GM12878 (cell line): ENCODE measurements at regions not wholly inside any gene's neighbourhood (a gene's known extent, or its start where the extent isn't known, plus 50 kb on each side); places are given as distances from the start of the nearest gene placed in this dataset.

Source experiments
- ATAC-seq: fragments of 200-7000 bp; cut with Tn5 transposase; 3 replicates; pipeline ENCODE4 v1.9.1; 2020; ENCODE audit warnings: mild to moderate bottlenecking, moderate library complexity
- BruUV-seq: library from RNA; stranded (reverse); fragments of 400-500 nt; replicated peaks from 2 replicates; lab custom pipeline; 2021; lab: Mats Ljungman, UMichigan
- CTCF ChIA-PET: fragments of 300-600 bp; sonication (Branson Sonifier 250); formaldehyde crosslinking; extraction: SDS; loops from one replicate; lab custom pipeline; 2021; ENCODE audit warnings: inconsistent platforms; lab: Yijun Ruan, JAX
- POLR2A ChIA-PET: fragments of 350-600 bp; formaldehyde crosslinking; extraction: SDS; loops from one replicate; lab custom pipeline; 2021; ENCODE audit warnings: inconsistent platforms; lab: Charles Lee
- RAD21 ChIA-PET: fragments of 300-600 bp; sonication (Branson Sonifier 250); formaldehyde crosslinking; loops from one replicate; lab custom pipeline; 2023; ENCODE audit warnings: antibody characterized with exemption; ENCODE audit not compliant: unreplicated experiment; lab: Charles Lee
- SMC1A ChIA-PET: fragments of 300-600 bp; sonication (Branson Sonifier 250); formaldehyde crosslinking; loops from one replicate; lab custom pipeline; 2023; ENCODE audit not compliant: unreplicated experiment, uncharacterized antibody; lab: Charles Lee
- DNase-seq: peaks from one replicate; pipeline ENCODE4 v3.0.0-alpha.2; 2011; ENCODE audit warnings: low read depth, low spot score
- FAIRE-seq: peaks from 3 replicates; lab custom pipeline; 2011; peaks lifted over from hg19 to GRCh38; lab: Jason Lieb, UNC
- H2AFZ ChIP-seq: 2 replicates; pipeline ENCODE4 v1.6.0; 2011; ENCODE audit warnings: low read depth, low read length, control low read depth; ENCODE audit not compliant: control insufficient read depth
- H3K27ac ChIP-seq: 2 replicates; pipeline ENCODE4 v1.5.1; 2011; ENCODE audit warnings: control low read depth; ENCODE audit not compliant: control insufficient read depth, insufficient read depth
- H3K27me3 ChIP-seq, 2 experiments: replicated peaks in 1 of 2; 2 replicates each; pipeline versions ENCODE4 v1.6.0 to v1.6.1; 2011; ENCODE audit warnings: low read length in 1 of 2; ENCODE audit not compliant: control insufficient read depth in 2 of 2, insufficient read depth in 2 of 2
- H3K36me3 ChIP-seq, 2 experiments: 2 replicates each; pipeline ENCODE4 v1.5.1; 2011; ENCODE audit warnings: low read length in 1 of 2; ENCODE audit not compliant: control insufficient read depth in 2 of 2, insufficient read depth in 2 of 2
- H3K4me1 ChIP-seq: 2 replicates; pipeline ENCODE4 v1.6.1; 2011; ENCODE audit warnings: mild to moderate bottlenecking, low read length, moderate library complexity, mixed read lengths; ENCODE audit not compliant: control insufficient read depth, insufficient read depth
- H3K4me2 ChIP-seq: 2 replicates; pipeline ENCODE4 v1.6.0; 2011; ENCODE audit warnings: control low read depth; ENCODE audit not compliant: control insufficient read depth, insufficient read depth
- H3K4me3 ChIP-seq: fragments of 200-600 bp; sonication (generic); 2 replicates; pipeline ENCODE4 v1.5.1; 2016
- H3K79me2 ChIP-seq: 2 replicates; pipeline ENCODE4 v1.6.0; 2011; ENCODE audit warnings: low read length; ENCODE audit not compliant: control insufficient read depth, insufficient read depth
- H3K9ac ChIP-seq: 2 replicates; pipeline ENCODE4 v1.8.0; 2011; ENCODE audit warnings: low read length, control low read depth, mixed read lengths; ENCODE audit not compliant: control insufficient read depth, insufficient read depth
- H3K9me3 ChIP-seq: replicated peaks from 3 replicates; pipeline ENCODE4 v1.5.1; 2011; ENCODE audit warnings: mild to moderate bottlenecking, low read length; ENCODE audit not compliant: control insufficient read depth, insufficient read depth
- H4K20me1 ChIP-seq: 2 replicates; pipeline ENCODE4 v1.6.0; 2011; ENCODE audit not compliant: control insufficient read depth, insufficient read depth
- MYB ChIP-seq: fragments of 150-350 bp; IDR thresholded peaks from 2 replicates; pipeline ENCODE4 v1.6.1; 2014; ENCODE audit warnings: mild to moderate bottlenecking, low read depth, low read length, borderline replicate concordance
- NFYB ChIP-seq: IDR thresholded peaks from 2 replicates; pipeline ENCODE4 v1.6.1; 2011; ENCODE audit warnings: low read depth, mild to moderate bottlenecking, low read length, improper control_type of control experiment, moderate library complexity; ENCODE audit not compliant: insufficient read depth
- RUNX3 ChIP-seq: IDR thresholded peaks from 2 replicates; pipeline ENCODE4 v1.6.1; 2012; ENCODE audit warnings: low read length, inconsistent platforms
- SKIL ChIP-seq: fragments of 450-650 bp; IDR thresholded peaks from 2 replicates; pipeline ENCODE4 v1.6.1; 2017; ENCODE audit warnings: mild to moderate bottlenecking, low read depth, inconsistent platforms; ENCODE audit not compliant: poor library complexity, severe bottlenecking
- SRF ChIP-seq, 2 experiments: IDR thresholded peaks; 2 replicates each; pipeline ENCODE4 v1.6.1; 2011; ENCODE audit warnings: low read depth in 2 of 2, low read length in 2 of 2, mild to moderate bottlenecking in 1 of 2, moderate library complexity in 1 of 2
- TCF7 ChIP-seq: IDR thresholded peaks from 2 replicates; pipeline ENCODE4 v1.6.1; 2014; ENCODE audit warnings: antibody characterized with exemption, borderline replicate concordance
- ZBTB11 ChIP-seq: fragments of 450-650 bp; formaldehyde crosslinking; IDR thresholded peaks from 2 replicates; pipeline ENCODE4 v1.5.0; 2022; ENCODE audit warnings: mild to moderate bottlenecking, missing genetic modification characterization
- ZBTB40 ChIP-seq: fragments of 450-650 bp; IDR thresholded peaks from 2 replicates; pipeline ENCODE4 v1.6.1; 2016; ENCODE audit warnings: mild to moderate bottlenecking, moderate library complexity, borderline replicate concordance
- WGBS: methylation state at CpG from one replicate; pipeline ENCODE4 v1.1.6; 2016; ENCODE audit warnings: low lambda C conversion rate; ENCODE audit not compliant: insufficient replicate concordance, insufficient coverage; ENCODE audit errors: missing lambda C conversion rate; 5-methylcytosine and 5-hydroxymethylcytosine counted together
- in situ Hi-C: fragments of 300-500 bp; cut with MboI; formaldehyde crosslinking; loops from 9 replicates; pipeline ENCODE4 v1.14.3; 2018; ENCODE audit warnings: mixed read lengths
- intact Hi-C: fragments of 100-400 bp; cut with micrococcal nuclease; formaldehyde crosslinking; loops from one replicate; pipeline ENCODE4 v1.14.2; 2022; ENCODE audit not compliant: unreplicated experiment

- TF ChIP-seq ZBTB11 (CRISPR knock-in tag) (no peak), TCF7 (no peak), SKIL (no peak)
- TF ChIP-seq, all 136 proteins: peak for 0
Observed at GRCh38 chr20:22352019-22352418, 232.4 kb downstream of the FOXA2 start (continued).

- H2AFZ ChIP-seq, result no peak overlapping the region
- DNase-seq (no peak), ATAC-seq (no peak), FAIRE-seq (no peak)
- H3K27ac ChIP-seq, result no peak overlapping the region
- no peak overlapping the region for H3K9ac ChIP-seq
- no TSS peak for BruUV-seq
- H3K27me3 ChIP-seq, result no peaks in the 10 kb centered on the region; a peak in 1 of 4 replicates
- CTCF ChIA-PET, result interaction anchor here (1.2 to 4.3 kb wide), 3 partner anchors 11 to 15 kb away, joined by 3 to 28 read pairs (median 5); no protein-coding TSS in a partner anchor
- RAD21 ChIA-PET, result interaction anchor here (1.1 kb wide), 1 partner anchor 341 kb away, joined by 3 read pairs; no protein-coding TSS in a partner anchor
- in situ Hi-C loops (no loop called here), intact Hi-C loops (no loop called here)
- WGBS, result 26% methylated on average over 4 of the region's 4 CpGs
- POLR2A ChIA-PET, result no interaction called here
- no peaks in the 10 kb centered on the region for H3K36me3 ChIP-seq
- no peak for TF ChIP-seq MYB
- no peak for TF ChIP-seq ZBTB40
- no peak for TF ChIP-seq SRF (IDR thresholded peaks at IDR 0.05; ENCODE audit: low read depth in 2 of 2, low read length in 2 of 2)
- no peak for TF ChIP-seq NFYB
- TF ChIP-seq RUNX3, result no peak
- no peak overlapping the region for H3K4me2 ChIP-seq
- H4K20me1 ChIP-seq, result no peaks in the 10 kb centered on the region
- H3K9me3 ChIP-seq, result no peaks in the 10 kb centered on the region
- H3K4me1 ChIP-seq, result peaks cover 3% of the 10 kb centered on the region; the same call in 1 of the 2 replicates
- SMC1A ChIA-PET, result interaction anchor here (0.6 to 0.9 kb wide), 3 partner anchors 11 to 191 kb away, joined by 3 read pairs; no protein-coding TSS in a partner anchor
- no peak overlapping the region for H3K4me3 ChIP-seq
- H3K79me2 ChIP-seq, result no peaks in the 10 kb centered on the region
Observed at GRCh38 chr20:22350624-22351023, 233.7 kb downstream of the FOXA2 start.
